CD1c-positive myeloid dendritic cell (primary cell): ENCODE measurements at regions not wholly inside any gene's neighbourhood (a gene's known extent, or its start where the extent isn't known, plus 50 kb on each side); places are given as distances from the start of the nearest gene placed in this dataset.
"Not testable (repeated sequence)": the region's sequence is repeated elsewhere in the genome, so short reads cannot be mapped to it uniquely, and the experiment has no call there.

Experiments
- DNase-seq: peaks from one replicate; pipeline ENCODE4 v3.0.0-alpha.2; 2016; ENCODE audit errors: extremely low spot score

DNA sequence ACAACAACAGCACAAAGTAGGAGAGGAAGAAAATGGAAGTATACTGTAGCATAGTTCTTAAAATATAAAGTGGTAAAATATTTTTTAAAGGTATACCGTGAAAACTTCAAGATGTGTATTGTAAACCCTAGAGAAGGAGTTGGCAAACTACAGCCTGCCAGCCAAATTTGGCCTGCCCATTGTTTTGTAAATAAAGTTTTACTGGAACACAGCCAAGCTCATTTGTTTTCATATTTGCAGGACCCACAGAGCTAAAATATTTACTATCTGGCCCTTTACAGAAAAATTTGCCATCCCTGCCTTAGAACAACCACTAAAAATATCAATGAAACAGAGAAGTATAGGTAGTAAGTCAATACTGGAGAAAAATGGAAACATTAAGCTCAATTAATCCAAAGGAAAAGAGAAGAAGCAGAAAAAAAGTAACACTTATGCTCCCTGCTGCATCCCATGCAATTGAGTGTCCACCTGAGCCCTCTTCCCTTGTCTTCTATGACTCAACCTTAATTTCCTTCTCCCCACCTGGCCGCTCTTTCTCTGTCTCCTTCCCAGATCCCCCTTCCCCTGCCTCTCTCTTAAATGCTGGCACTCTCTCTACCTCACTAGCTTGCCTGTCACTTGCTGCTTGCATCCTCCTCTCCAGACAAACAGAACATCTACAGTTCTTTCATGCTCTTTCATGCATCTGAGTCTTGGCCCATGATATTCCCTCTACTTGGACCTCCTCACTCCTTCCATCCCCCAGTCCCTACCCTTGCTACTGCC is 50.6 kb upstream of the FER start:
- DNase-seq, result no peak

DNA sequence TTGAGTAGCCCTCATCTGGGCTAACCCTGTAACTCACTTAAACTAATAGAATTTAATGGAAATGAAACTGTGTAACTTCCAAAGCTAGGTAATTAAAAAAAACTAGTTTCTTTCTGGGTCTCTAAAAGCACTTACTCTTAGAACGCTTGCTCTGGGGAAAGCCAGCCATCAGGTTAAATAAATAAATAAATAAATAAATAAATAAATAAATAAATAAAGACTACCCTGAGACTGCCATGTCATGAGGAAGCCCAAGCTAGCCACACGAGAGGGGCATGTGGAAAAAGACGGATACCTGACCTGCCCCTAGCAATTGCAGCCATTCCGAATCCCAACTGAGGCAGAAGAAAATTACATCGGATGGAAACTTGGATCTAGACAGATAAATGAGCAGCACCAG is 51.3 kb upstream of the FER start:
- no peak for DNase-seq

DNA sequence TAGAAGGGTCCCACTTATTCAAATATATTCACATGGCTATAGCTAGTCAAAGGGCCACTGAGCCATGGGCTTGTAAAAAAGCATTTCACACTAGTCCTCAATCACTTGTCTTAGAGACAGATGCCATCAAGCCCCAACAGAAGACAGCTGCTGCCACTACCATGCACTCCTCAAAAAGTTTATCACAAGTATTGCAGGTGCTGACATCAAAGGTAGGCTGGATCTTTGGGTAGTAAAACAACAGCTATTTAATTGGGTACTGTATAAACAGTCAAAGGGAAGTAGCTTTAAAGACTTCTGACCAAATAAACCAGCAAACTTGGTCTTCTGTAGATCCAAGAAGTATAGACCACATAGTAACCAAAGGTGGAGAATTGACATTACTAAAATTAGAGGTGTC is 59.2 kb upstream of the FER start:
- DNase-seq, result no peak

DNA sequence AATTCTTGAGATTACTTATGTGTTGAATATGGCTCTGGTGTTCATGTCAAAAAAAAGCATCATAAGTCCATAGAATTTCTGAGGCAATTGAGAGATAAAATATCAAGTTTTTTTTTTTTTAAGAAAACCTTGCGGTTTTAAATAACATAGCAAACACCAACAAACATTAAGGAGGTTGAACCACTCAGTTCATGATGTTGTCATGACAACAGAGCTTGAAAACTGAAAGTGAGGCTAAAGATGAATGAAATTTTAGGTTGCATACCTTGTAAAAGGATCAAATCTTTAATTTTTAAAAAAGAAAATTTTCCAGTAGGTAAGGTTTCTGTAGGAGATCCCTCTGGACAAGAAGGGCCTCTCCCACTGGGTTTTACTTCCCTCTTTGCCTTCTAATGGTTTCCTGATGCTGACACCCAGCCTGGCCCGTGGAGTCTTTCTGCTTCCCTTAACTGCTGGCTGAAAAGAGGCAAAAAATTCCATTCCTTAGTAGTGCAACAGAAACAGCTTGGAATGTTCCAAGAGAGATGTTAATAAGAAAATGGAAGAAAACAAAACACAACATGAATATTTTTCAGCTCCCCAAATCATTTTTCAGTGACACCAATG is 60.0 kb upstream of the FER start:
- DNase-seq, result peak; percentile 50

DNA sequence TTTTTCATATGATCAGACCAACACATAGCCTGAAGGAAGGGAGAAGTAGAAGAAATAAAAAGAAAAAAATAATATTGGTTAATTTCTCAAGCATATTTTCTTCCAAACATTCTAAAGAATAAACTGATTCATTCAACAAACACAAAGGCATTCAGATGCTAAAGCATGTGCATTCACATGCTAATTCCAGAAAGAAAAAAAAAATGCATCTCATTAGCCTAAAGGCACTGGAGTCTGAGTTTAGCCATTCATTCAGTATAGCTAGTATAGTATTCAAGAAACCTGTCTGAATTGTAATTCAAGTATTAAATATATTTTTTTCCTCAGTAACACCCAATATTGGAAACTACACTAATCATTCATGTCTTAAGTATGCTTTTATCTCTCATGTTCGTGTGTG is 61.0 kb upstream of the FER start:
- DNase-seq, result no peak

DNA sequence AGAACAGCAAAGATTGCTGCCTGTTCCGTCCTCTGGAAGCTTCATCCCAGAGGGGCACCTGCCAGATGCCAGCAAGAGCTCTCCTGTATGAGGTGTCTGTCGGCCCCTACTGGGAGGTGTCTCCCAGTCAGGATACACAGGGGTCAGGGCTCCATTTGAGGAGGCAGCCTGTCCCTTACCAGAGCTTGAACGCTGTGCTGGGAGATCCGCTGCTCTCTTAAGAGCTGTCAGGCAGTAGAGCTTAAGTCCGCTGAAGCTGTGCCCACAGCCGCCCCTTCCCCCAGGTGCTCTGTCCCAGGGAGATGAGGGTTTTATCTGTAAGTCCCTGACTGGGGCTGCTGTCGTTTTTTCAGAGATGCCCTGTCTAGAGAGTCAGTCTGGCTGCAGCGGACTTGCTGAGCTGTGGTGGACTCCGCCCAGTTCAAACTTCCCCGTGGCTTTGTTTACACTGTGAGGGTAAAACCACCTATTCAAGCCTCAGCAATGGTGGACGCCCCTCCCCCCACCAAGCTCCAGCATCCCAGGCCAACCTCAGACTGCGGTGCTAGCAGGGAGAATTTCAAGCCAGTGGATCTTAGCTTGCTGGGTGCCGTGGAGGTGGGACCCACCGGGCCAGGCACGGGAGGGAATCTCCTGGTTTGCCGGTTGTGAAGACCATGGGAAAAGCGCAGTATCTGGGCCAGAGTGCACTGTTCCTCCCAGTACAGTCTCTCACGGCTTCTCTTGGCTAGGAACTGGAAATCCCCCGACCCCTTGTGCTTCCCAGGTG is 62.1 kb upstream of the FER start:
- DNase-seq, result not testable (repeated sequence)

DNA sequence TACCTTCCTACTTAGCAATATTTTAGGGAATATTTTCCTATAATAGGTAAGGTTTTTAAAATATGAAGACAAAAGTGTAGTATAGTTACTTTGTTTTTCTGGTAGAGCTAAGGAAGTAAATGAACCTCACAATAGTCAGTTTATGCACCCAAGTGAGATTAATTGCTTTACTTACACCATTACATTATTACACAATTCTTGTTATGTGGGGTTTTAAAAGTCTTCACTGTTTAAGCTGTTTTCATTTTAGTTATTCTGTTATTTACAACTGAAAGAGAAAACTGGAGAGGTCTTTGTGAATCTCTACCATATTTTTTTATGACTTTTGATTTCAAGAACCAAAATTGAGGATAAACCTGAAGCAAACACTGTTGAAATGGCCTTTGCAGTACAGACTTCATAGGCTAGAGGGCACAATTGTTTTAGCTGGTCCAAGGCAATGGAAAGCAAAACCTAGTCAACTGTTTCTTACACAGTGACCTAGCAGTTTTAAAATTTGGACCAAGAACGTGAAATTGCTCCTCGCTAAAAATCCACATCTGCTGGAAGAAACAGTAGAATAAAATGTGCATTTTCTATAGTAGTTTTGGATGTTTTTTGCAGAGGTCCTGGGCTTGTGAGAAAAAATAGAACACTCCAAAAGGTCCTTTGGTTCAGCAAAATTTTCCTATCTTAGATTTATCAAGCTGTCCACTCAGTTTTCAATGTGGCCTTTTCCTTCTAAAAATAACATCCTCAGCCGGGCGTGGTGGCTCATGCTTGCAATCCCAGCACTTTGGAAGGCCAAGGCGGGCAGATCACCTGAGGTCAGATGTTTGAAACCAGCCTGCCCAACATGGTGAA is 66.4 kb upstream of the FER start:
- peak; percentile 64 for DNase-seq

DNA sequence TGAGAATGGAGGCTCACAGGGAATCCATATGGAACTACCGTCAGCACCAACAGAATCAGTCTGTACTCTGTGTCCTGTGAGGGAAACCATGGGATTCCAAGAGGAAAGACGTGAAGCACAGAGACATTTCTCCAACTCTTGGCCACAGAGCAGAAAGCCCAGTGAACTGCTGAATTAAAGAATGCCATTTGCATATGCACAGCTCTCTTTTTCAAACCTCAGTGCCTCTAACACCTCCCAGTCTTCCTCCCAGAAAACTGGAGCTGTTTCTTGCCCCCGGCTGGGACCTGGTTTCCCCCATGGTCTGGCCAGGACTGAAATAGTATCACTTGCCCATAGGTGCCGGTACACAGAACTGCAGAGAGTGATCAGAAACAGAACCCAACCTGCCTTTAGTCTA is 69.6 kb upstream of the FER start:
- DNase-seq, result no peak

DNA sequence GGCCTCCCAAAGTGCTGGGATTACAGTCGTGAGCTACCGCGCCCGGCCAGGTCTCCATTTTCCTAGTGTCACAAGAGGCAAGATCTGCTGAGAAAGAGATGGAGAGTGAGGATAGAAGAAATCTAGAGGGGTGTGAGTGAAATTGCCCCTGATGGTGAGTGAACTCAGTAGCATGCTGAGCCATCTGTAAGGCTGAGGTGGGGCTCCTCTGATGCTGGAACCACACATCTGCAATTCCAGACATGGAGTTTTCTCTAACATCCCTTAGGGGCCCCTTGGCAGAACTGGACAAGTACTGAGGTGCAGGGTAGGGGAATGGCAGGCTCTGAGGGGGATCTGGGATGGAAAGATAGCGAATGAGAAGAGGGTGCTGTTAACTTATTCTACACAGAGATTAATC is 72.0 kb upstream of the FER start:
- no peak for DNase-seq

DNA sequence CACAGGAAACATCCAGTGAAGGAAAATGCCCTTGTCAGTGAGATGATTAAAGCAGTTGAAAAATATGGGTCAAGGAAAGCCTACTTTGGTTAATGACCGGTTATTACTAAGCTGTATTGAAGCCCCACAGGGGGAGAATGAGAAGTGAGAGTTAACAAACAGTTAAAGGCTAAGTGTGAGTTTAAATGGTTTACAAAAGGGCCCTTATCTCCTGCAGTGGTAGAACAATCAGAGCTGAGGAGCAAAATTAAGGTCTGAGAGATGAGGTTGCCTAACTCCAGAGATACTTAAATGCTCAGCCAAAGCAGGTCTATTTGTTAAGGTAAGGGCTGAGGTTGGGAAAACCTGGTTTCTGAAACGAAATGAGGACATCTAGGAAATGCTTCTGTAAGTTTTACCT is 75.1 kb upstream of the FER start:
- DNase-seq, result no peak

DNA sequence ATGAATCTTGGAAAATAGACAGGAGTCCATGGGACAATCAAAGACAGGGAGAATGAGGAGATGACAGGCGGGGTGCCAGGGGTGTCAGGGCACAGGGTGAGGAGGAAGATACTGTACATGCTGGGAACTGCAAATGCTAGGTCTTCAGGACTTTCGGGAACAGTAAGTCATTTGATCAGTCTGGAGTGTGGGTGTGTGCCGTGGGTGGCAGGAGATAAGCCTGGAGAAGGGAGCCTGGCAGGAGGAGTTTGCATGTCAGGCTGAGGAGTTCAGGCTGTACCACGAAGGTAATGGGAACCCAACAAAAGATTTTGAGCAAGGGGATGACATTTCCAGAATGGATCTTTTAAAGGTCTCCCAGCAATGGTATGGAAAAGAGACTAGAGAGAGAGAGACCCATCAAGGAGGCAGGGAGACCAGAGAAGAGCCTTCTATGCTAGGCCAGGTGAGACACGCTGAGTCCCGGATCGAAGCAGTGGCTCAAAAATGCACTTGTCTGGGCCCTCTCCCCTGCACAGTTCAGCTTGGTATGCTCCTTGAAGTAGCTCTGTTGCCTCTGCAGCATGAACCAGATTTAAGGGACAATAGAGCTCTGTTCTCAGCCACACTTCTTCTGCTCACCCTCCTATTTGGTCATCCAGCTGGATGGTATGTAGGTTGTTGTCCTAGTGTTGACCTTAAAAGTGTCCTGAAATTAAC is 77.0 kb upstream of the FER start:
- DNase-seq, result no peak

DNA sequence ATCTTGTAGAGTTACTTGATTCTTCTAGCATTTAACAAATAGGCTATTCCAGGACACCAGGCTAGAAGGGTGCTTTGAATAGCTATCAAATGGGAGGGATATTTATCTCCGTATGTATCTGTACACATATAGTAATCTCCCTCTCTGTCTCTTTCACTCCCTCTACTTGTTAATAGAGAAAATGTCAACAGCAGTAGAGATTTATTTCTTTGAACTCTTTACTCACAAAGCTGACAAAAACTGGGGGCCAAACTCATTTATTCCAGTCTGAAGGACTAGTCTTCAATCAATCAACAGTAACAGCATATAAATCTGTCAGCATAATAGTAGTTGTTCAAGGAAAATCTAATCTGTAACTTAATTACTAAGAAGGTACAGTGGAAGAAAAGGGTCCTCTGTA is 78.2 kb upstream of the FER start:
- no peak for DNase-seq

DNA sequence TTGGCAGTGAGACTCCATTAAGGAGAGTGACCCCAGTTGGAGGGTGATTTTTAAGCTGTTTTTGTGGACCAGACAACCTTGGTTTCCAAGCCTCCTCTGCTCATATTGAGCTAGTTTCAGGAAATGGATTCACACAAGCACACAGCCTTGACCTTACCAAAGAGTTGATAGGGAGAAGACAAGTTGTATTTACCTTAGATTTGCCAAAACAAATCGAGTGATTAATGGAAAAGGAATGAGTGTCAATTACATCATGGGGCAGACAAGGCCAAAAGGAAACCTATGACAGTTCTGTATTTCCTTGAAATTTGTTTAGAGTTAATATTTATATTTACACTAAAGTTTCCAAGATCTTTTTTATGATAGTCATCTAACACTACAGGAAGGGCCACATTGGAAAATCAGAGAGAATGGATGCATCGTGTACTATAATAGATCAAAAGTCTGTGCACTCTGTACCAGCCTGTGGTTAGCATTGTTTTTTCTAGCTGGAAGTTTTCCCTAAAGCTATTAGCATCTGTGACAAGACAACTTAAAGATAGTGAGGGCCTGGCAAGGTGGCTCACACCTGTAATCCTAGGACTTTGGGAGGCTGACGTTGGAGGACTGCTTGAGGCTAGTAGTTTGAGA is 86.0 kb upstream of the FER start:
- DNase-seq, result no peak

DNA sequence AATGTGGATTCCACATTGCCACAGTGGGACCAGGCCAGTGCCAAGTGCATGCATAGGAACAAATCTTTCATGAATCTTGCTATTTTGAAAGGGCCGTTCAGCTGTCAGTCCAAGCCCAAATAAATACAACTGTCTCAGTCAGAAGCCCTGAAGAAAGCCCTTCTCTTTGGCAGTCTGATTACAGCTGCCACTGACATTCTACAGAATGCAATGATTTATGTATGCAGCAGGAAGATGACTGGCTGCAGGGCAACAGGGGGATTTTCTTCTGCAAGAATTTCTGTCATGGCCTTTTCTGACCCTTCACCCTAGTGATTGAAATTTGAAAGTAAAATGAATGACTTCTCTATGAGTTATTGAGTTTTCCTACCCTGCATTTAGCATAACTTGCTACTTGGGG is 86.7 kb upstream of the FER start:
- DNase-seq, result no peak

DNA sequence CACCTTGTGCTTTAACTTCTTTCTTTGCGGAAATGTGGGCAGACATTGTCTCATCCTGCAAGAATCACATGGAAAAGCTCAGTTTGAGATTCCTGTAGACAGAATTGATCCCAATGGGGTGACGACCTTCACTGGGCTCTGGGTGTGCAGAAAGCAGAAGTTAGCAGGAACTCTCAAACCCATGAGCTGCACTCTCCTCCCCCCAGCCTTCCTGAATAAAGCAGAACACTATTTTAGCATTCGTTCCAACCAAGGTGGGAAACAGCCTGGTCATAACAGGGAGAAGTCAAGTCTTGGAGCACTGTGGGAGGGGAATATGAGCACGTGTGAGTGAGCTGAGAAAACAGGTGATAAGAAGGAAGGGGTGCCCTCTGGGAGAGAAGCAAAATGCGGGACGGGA is 87.4 kb upstream of the FER start:
- DNase-seq, result no peak

DNA sequence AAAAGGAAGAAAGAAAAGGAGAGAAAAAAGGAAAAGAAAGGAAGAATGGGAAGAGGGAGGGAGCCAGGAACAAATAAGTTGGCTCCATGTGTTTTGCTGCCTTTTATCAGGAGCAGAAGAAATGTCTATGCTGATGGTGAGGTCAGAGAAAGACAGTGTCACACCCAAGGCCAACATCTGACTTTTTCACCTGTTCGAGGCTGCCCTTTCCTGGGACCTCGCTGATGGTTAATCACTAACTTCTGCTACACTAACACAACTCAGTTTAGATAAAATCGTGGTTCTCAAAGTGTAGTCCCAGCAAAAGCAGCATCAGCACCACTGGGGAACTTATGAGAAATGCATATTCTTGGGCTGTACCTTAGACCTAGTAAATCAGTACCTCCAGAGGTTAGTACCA is 88.2 kb upstream of the FER start:
- no peak for DNase-seq

DNA sequence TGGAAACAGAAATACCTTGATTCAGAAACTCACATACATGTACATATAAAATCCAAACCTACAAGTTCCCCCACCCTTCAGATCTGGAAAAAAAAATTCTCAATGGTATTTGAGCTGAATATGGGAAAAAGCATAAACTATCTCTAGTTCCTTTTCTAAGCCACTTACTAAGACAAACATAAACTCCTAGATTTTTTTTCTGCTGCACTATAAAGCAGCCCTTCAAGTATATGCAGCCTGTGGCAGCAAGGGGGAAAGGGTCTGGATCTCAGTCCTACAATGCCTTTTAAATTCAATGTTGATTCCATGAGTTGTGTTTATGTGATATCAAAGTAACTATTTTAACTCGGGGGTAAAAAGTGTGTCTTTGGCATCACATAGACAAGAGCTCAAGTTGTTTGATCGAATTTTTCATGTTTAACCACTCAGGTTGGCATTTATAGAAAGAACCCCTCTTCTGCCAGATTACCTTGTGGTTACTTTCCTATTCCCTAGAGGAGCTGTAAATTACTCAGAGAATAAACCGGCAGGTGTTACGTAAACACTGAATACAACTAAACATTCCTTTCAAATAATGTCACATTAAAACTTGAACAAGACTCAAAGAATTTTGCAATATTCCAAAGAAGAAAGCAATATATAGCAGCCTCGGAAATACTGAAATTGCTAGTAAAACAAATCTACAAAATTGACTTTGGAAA is 91.8 kb upstream of the FER start:
- DNase-seq, result no peak

DNA sequence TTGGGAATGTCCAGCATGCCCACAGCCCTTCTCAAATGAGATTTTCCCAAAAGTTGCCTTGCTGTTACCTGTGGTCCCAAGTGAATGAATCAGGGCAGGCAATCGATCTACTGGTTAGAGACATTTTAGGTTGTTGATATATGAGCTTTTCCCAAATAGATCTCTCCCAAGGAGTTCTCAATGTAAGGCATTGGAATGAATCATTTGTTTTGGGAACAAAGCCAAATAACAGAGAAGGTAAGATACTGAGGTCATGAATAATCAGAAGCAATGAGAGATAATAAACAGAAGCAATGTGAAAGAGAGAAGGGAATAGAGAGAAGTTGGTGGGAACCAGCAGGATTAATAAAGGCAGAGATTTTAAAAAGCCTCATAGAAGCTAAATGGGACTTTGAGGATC is 93.6 kb upstream of the FER start:
- no peak for DNase-seq

DNA sequence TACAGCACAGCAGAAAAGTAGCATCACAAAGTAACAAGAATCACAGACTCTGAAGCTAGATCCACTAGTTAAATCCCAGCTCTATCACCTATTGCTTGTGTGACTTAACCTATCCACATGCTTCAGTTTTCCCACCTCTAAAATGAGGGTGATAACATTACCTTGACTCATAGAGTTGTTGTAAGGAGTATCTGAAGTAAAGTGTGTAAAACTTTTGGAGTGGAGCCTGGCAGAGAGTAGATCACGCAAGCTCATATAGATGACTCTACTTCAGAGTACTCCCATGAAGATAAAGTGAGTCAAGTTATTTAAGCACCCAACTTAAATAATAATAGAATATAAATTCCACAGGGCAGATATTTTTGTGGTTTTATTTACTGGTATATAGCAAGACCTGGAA is 94.5 kb upstream of the FER start:
- no peak for DNase-seq

DNA sequence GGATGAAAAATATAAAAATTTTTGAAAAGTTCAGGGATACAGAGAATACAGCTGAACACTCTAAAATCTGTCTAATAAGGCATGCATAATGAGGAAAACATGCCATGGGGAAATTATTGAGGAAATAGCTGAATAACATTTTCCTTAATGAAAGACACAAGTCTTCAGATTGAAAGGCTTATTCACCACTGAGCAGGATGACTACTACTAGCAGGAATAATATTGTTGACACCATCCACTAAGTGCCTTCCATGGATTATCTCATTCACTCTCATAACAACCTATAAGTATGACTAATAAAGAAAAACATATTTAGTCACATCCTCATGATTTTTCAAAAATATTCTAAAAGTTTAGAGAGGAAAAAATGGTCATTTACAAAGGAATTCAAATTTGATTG is 96.7 kb upstream of the FER start:
- no peak for DNase-seq

DNA sequence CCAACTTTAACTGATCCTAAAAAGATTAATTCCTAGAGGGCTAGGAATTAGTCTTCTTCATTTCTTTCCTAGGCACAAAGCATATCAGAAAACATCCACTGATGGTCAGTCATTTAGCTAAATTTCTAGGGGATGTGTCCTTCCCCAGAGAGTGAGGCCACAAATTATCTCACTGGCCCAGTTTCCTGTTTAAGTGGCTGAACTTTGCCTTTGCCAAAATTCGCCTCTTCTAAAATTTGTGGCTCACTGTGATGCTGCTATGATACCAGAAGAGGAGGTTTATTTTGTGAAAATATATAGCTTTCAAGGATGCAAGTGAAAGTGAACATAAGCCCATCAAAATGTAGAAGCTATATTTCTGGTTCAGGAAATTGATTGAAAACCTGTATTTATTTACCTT is 98.1 kb upstream of the FER start:
- no peak for DNase-seq
